Esophagus squamous epithelium (tissue), 5 donors: ENCODE measurements at regions not wholly inside any gene's neighbourhood (a gene's known extent, or its start where the extent isn't known, plus 50 kb on each side); places are given as distances from the start of the nearest gene placed in this dataset.

Source experiments
- DNase-seq: peaks from one replicate; lab custom pipeline; 2025; lab: John Stamatoyannopoulos, UW
- H3K27ac ChIP-seq, 4 donors: fragments of 200-600 bp; sonication (generic); one replicate each; pipeline ENCODE4 v1.5.1; 2016 to 2019; ENCODE audit warnings: mild to moderate bottlenecking in 1 of 4
- H3K27me3 ChIP-seq, 4 donors: fragments of 200-600 bp; sonication (generic); 1 replicate in 3 of 4; 2 replicates in 1 of 4; pipeline versions ENCODE4 v1.5.1 to v1.6.0; 2017 to 2021; ENCODE audit warnings: antibody characterized with exemption in 1 of 4
- H3K36me3 ChIP-seq, 3 donors: fragments of 200-600 bp; sonication (generic); one replicate each; pipeline ENCODE4 v1.5.1; 2016 to 2019
- H3K4me1 ChIP-seq, 3 donors: fragments of 200-600 bp; sonication (generic); one replicate each; pipeline ENCODE4 v1.5.1; 2017 to 2019
- H3K4me3 ChIP-seq, 4 donors: fragments of 200-600 bp; sonication (generic); 1 replicate in 3 of 4; 2 replicates in 1 of 4; pipeline ENCODE4 v1.5.1; 2016 to 2019; ENCODE audit warnings: mild to moderate bottlenecking in 2 of 4, moderate library complexity in 1 of 4
- H3K9me3 ChIP-seq, 3 donors: fragments of 200-600 bp; sonication (generic); one replicate each; pipeline ENCODE4 v1.5.1; 2016 to 2019
- POLR2A ChIP-seq, 4 donors: fragments of 450-650 bp; IDR thresholded peaks; one replicate each; pipeline ENCODE4 v1.6.1; 2017; ENCODE audit warnings: antibody characterized with exemption in 4 of 4, mild to moderate bottlenecking in 4 of 4, moderate library complexity in 3 of 4
- WGBS, 2 donors: methylation state at CpG; one replicate each; pipeline ENCODE4 v1.1.5; 2018; 5-methylcytosine and 5-hydroxymethylcytosine counted together
- intact Hi-C: fragments of 100-400 bp; cut with DNase I; formaldehyde crosslinking; loops from one replicate; pipeline ENCODE4 v1.15.0; 2022
- TF ChIP-seq, protein P1 (sequence below), 6 experiments: fragments of 450-650 bp in 4 of 6; fragments of 200-600 bp in 2 of 6; sonication (generic) in 2 of 6; IDR thresholded peaks; one replicate each; pipeline ENCODE4 v1.5.1; 2016 to 2019; ENCODE audit warnings: antibody characterized with exemption in 6 of 6, mild to moderate bottlenecking in 4 of 6, moderate library complexity in 4 of 6
- donor health status: DM: yes; HTN: yes; CAD: no.

DNA sequence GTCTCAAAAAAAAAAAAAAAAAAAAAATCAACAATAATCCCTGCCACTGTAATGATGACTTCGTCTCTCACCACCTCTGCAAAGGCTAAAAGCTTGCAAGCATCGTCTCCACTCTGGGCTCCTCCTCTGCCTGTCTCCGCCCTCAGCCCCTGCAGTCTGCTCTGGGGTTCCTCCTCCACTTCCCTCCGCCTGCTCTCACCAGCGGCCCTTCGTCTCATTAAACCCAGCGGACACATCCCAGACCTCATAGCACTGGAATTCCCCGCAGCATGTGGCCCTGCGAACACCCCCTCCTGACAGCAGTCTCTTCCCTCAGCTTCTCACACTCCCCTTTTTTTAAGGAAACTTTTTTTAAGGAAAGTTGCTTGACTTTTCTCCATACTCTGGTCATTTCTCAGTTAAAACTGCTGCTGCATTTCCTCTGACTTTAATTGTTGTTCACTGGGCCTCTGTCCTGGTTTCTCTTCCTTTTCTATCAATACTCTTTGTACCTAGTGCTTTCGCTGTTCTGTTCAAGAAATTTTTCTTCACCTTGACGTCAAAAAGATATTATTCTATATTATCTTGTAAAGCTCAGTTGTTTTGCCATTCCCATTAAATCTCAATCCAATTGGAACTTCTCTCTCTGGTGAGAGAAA, 70.9 kb upstream of the PLEKHG1 start:
- TF ChIP-seq, protein P1, sequence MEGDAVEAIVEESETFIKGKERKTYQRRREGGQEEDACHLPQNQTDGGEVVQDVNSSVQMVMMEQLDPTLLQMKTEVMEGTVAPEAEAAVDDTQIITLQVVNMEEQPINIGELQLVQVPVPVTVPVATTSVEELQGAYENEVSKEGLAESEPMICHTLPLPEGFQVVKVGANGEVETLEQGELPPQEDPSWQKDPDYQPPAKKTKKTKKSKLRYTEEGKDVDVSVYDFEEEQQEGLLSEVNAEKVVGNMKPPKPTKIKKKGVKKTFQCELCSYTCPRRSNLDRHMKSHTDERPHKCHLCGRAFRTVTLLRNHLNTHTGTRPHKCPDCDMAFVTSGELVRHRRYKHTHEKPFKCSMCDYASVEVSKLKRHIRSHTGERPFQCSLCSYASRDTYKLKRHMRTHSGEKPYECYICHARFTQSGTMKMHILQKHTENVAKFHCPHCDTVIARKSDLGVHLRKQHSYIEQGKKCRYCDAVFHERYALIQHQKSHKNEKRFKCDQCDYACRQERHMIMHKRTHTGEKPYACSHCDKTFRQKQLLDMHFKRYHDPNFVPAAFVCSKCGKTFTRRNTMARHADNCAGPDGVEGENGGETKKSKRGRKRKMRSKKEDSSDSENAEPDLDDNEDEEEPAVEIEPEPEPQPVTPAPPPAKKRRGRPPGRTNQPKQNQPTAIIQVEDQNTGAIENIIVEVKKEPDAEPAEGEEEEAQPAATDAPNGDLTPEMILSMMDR (IDR thresholded peaks at IDR 0.05) = no peak
- no peak for TF ChIP-seq POLR2A (IDR thresholded peaks at IDR 0.05)
- Histone ChIP-seq H3K4me1 (peaks cover 5 to 23% (median 8%) of the 10 kb centered on the region in 3 donors), H3K9me3 (no peaks in the 10 kb centered on the region), H3K27ac (peak overlapping the region in 2 of 4 donors; percentile 51 to 57), H3K4me3 (no peak overlapping the region), H3K36me3 (no peaks in the 10 kb centered on the region), H3K27me3 (no peaks in the 10 kb centered on the region)
- DNase-seq = no peak
- 54 to 56% methylated on average over 11 of the region's 11 CpGs for WGBS, 2 donors
- intact Hi-C loops = no loop called here

DNA sequence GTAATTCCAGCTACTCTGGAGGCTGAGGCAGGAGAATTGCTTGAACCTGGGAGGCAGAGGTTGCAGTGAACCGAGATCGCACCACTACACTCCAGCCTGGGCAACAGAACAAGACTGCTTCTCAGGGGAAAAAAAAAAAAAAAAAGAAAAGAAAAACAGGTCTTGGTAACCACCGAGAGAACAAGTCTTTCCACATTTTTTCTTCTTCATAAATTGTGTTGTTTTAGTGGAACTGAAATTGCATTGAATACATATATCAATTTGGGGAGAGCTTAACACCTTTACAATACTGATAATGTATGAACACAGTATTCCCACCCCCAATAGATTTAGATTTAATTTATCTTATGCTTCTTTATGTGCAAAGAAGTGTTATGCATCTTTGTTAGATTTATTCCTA, 70.0 kb upstream of the PLEKHG1 start:
- Histone ChIP-seq H3K4me1 (peaks cover 5 to 23% (median 8%) of the 10 kb centered on the region in 3 donors), H3K27me3 (no peaks in the 10 kb centered on the region), H3K27ac (no peak overlapping the region), H3K36me3 (no peaks in the 10 kb centered on the region), H3K4me3 (no peak overlapping the region), H3K9me3 (no peaks in the 10 kb centered on the region)
- TF ChIP-seq, protein P1 (IDR thresholded peaks at IDR 0.05) = no peak
- no peak for TF ChIP-seq POLR2A (IDR thresholded peaks at IDR 0.05)
- DNase-seq = no peak
- 45 to 60% methylated on average over 3 of the region's 3 CpGs for WGBS, 2 donors
- intact Hi-C loops = no loop called here

DNA sequence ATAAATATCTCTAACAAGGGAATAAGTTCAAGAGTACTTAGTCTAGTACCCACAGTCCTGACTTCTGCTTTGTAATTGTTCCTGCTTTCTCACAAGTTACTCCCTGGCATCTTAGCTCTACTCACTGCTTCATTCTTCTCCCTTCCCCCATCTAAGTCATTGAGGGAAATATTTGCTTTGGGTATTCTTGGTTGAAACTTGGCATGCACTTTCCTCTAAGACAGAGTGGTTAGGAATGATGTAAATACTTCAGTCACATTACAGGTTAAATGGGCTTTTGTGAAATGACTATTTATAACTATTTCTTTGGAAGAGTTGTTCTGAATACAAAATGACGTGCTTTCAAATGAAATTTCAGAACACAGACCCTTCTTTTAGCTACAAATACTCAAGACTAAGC, 67.7 kb upstream of the PLEKHG1 start:
- DNase-seq = no peak

DNA sequence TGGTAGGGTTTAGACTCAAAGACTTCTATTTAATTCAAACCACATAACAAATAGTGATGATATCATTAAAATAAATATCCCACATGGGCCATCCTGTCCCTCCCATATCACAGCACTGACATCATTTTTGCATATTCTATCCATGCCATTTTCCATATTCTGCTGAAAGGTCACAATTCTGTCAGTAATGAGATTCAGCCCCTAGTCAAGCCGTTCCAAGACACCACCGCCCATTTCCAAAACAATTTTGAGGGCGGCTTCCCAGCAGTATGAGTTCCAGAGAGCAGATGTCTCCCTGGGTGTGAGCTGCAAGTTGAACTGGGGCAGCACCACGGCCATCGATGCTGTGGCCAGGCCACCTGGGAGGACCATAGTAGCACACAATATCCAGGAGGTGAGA, 65.1 kb upstream of the PLEKHG1 start:
- no peaks in the 10 kb centered on the region for H3K27me3 ChIP-seq

More for the DNA sequence above, 67.7 kb upstream of the PLEKHG1 start:
- TF ChIP-seq, protein P1 (IDR thresholded peaks at IDR 0.05) = no peak
- TF ChIP-seq POLR2A (IDR thresholded peaks at IDR 0.05) = no peak
- intact Hi-C loops = no loop called here
- no peak overlapping the region for H3K27ac ChIP-seq
- H3K4me1 ChIP-seq = peaks cover 5 to 22% (median 8%) of the 10 kb centered on the region in 3 donors
- H3K4me3 ChIP-seq = no peak overlapping the region
- H3K36me3 ChIP-seq = no peaks in the 10 kb centered on the region
- H3K9me3 ChIP-seq = no peaks in the 10 kb centered on the region
- WGBS, 2 donors = 87% methylated on average over 1 of the region's 1 CpG
- no peaks in the 10 kb centered on the region for H3K27me3 ChIP-seq

DNA sequence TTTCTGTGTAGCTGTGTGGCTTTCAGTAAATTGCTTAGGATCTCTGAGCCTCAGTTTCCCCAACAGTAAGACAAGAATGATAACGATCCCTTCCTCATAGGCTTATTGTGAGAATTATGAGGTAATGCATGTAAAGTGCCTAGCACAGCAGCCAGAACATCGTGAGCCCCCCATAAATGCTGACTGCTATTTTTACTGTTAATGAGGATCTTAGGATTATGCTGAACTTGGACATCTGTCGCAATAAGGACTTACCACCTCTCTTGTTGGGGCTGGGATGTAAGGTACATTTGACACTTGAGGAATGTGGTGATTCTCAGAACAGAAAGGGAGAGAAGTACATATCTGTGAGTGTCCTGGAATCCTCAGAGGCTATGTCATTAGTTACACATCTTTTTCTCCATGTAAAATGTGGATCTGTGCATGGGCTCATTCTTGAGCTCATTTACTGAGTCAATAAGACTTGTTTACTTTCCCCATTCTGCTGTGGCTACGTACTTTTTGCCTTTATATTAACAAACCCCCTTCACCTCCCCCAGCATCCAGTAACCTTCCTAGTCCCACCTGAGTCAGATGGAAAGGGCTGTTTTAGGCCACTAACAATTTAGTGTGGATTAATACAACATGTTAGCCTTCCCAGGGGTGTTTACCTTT, 64.4 kb upstream of the PLEKHG1 start:
- Histone ChIP-seq H3K27me3 (no peaks in the 10 kb centered on the region), H3K9me3 (no peaks in the 10 kb centered on the region), H3K36me3 (no peaks in the 10 kb centered on the region), H3K4me3 (no peak overlapping the region), H3K4me1 (peaks cover 0 to 6% (median 3%) of the 10 kb centered on the region in 3 donors), H3K27ac (no peak overlapping the region)
- intact Hi-C loops = no loop called here
- WGBS, 2 donors = 56 to 68% methylated on average over 4 of the region's 4 CpGs
- DNase-seq = no peak
- TF ChIP-seq POLR2A (IDR thresholded peaks at IDR 0.05) = no peak
- TF ChIP-seq, protein P1 (IDR thresholded peaks at IDR 0.05) = no peak

More for the DNA sequence above, 65.1 kb upstream of the PLEKHG1 start:
- DNase-seq = no peak
- H3K27ac ChIP-seq = no peak overlapping the region
- intact Hi-C loops = no loop called here
- no peak overlapping the region for H3K4me3 ChIP-seq
- H3K4me1 ChIP-seq = peaks cover 0 to 6% (median 3%) of the 10 kb centered on the region in 3 donors
- H3K36me3 ChIP-seq = no peaks in the 10 kb centered on the region
- WGBS, 2 donors = 33 to 88% methylated on average over 3 to 4 of the region's 5 CpGs
- TF ChIP-seq POLR2A (IDR thresholded peaks at IDR 0.05) = no peak
- TF ChIP-seq, protein P1 (IDR thresholded peaks at IDR 0.05) = no peak
- H3K9me3 ChIP-seq = no peaks in the 10 kb centered on the region
